ENCODE measurements at regions not wholly inside any gene's neighbourhood (a gene's known extent, or its start where the extent isn't known, plus 50 kb on each side); places are given as distances from the start of the nearest gene placed in this dataset.
"Not testable (repeated sequence)": the region's sequence is repeated elsewhere in the genome, so short reads cannot be mapped to it uniquely, and the experiment has no call there.

- no peak for DNase-seq
- intact Hi-C loops (cut with DNase I, micrococcal nuclease) = loop anchor here in 1 of 2 donors (10.0 kb wide), 1 partner anchor 1285 kb away; the partner anchor contains the start of gene FAT4
- ATAC-seq = no peak
These were observed 1033.0 kb upstream of the INTU start for GRCh38 chr4:126599746-126600145.

GRCh38 chr4:126603210-126603609, 1029.5 kb upstream of the INTU start:
- ATAC-seq (no peak), DNase-seq (no peak)
- intact Hi-C loops (cut with DNase I, micrococcal nuclease) = loop anchor here in 1 of 2 donors (10.0 kb wide), 1 partner anchor 1288 kb away; the partner anchor contains the start of gene FAT4

GRCh38 chr4:126603825-126604224, 1028.9 kb upstream of the INTU start:
- DNase-seq = no peak
- intact Hi-C loops (cut with DNase I, micrococcal nuclease) = loop anchor here in 1 of 2 donors (10.0 kb wide), 1 partner anchor 1289 kb away; the partner anchor contains the start of gene FAT4
- no peak for ATAC-seq

GRCh38 chr4:126604268-126604867, 1028.4 kb upstream of the INTU start:
- ATAC-seq = no peak
- no peak for DNase-seq
- intact Hi-C loops (cut with DNase I, micrococcal nuclease) = loop anchor here in 1 of 2 donors (10.0 kb wide), 1 partner anchor 1290 kb away; the partner anchor contains the start of gene FAT4

GRCh38 chr4:126610933-126611332, 1021.8 kb upstream of the INTU start:
- no peak for DNase-seq
- no peak for ATAC-seq
- intact Hi-C loops (cut with DNase I, micrococcal nuclease) = no loop called here

GRCh38 chr4:126611900-126612299, 1020.9 kb upstream of the INTU start:
- no peak for DNase-seq
- no peak for ATAC-seq
- intact Hi-C loops (cut with DNase I, micrococcal nuclease) = no loop called here

- intact Hi-C loops (cut with DNase I, micrococcal nuclease) = no loop called here
- DNase-seq = no peak
- ATAC-seq = no peak
These were observed 1018.4 kb upstream of the INTU start for GRCh38 chr4:126614356-126614855.

GRCh38 chr4:126616795-126617194, 1016.0 kb upstream of the INTU start:
- ATAC-seq (no peak), DNase-seq (no peak)
- intact Hi-C loops (cut with DNase I, micrococcal nuclease) = no loop called here

GRCh38 chr4:126627255-126627654, 1005.5 kb upstream of the INTU start:
- no peak for DNase-seq
- no peak for ATAC-seq
- intact Hi-C loops (cut with DNase I, micrococcal nuclease) = no loop called here

- intact Hi-C loops (cut with DNase I, micrococcal nuclease) = no loop called here
- no peak for DNase-seq
- no peak for ATAC-seq
These were observed 1003.8 kb upstream of the INTU start for GRCh38 chr4:126628933-126629332.

GRCh38 chr4:126630230-126630629, 1002.5 kb upstream of the INTU start:
- ATAC-seq = no peak
- intact Hi-C loops (cut with DNase I, micrococcal nuclease) = no loop called here
- DNase-seq = no peak

GRCh38 chr4:126633306-126633705, 999.5 kb upstream of the INTU start:
- DNase-seq = no peak
- no peak for ATAC-seq
- intact Hi-C loops (cut with DNase I, micrococcal nuclease) = no loop called here

- ATAC-seq (no peak), DNase-seq (no peak)
- intact Hi-C loops (cut with DNase I, micrococcal nuclease) = no loop called here
These were observed 995.1 kb upstream of the INTU start for GRCh38 chr4:126637706-126638105.

GRCh38 chr4:126647320-126647719, 985.4 kb upstream of the INTU start:
- no peak for ATAC-seq
- intact Hi-C loops (cut with DNase I, micrococcal nuclease) = no loop called here
- DNase-seq = no peak

- intact Hi-C loops (cut with DNase I, micrococcal nuclease) = no loop called here
- DNase-seq (no peak), ATAC-seq (no peak)
These were observed 984.9 kb upstream of the INTU start for GRCh38 chr4:126647756-126648397.

- intact Hi-C loops (cut with DNase I, micrococcal nuclease) = no loop called here
- ATAC-seq = no peak
These were observed 974.3 kb upstream of the INTU start for GRCh38 chr4:126658411-126658810.

GRCh38 chr4:126661194-126661593, 971.6 kb upstream of the INTU start:
- no peak for ATAC-seq
- intact Hi-C loops (cut with DNase I, micrococcal nuclease) = no loop called here
- DNase-seq = no peak

More at GRCh38 chr4:126658411-126658810, 974.3 kb upstream of the INTU start:
- DNase-seq = no peak

- ATAC-seq (no peak), DNase-seq (no peak)
- intact Hi-C loops (cut with DNase I, micrococcal nuclease) = no loop called here
These were observed 967.9 kb upstream of the INTU start for GRCh38 chr4:126664839-126665238.

- ATAC-seq; intact Hi-C loops (cut with DNase I, micrococcal nuclease); DNase-seq: not testable (repeated sequence)
These were observed 962.7 kb upstream of the INTU start for GRCh38 chr4:126670038-126670437.

GRCh38 chr4:126678618-126679017, 954.1 kb upstream of the INTU start:
- intact Hi-C loops (cut with DNase I, micrococcal nuclease) = no loop called here
- DNase-seq (no peak), ATAC-seq (no peak)
